ENCODE measurements at regions not wholly inside any gene's neighbourhood (a gene's known extent, or its start where the extent isn't known, plus 50 kb on each side); places are given as distances from the start of the nearest gene placed in this dataset.

GRCh38 chr7:131225619-131226513 is 101.8 kb upstream of the MKLN1 start:
- no peak for DNase-seq (ENCODE audit: low read depth)

DNA sequence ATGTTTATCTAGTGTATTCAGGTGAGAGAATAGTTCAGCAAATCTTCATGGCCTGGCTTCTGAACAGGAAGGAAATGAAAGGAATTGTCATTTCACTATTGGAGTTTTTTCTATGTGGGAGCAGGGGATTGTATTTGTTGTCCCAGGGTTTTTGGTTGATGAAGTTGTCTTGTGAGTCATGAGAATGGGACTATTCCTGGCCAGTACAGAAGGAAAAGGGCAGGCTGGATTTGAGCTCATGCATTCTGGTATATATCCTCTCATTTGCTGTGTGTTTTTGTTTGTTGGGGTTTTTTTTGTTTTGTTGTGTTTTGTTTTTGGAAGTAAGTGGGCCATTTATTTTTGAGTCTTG is 101.2 kb upstream of the MKLN1 start:
- DNase-seq (ENCODE audit: low read depth): no peak

DNA sequence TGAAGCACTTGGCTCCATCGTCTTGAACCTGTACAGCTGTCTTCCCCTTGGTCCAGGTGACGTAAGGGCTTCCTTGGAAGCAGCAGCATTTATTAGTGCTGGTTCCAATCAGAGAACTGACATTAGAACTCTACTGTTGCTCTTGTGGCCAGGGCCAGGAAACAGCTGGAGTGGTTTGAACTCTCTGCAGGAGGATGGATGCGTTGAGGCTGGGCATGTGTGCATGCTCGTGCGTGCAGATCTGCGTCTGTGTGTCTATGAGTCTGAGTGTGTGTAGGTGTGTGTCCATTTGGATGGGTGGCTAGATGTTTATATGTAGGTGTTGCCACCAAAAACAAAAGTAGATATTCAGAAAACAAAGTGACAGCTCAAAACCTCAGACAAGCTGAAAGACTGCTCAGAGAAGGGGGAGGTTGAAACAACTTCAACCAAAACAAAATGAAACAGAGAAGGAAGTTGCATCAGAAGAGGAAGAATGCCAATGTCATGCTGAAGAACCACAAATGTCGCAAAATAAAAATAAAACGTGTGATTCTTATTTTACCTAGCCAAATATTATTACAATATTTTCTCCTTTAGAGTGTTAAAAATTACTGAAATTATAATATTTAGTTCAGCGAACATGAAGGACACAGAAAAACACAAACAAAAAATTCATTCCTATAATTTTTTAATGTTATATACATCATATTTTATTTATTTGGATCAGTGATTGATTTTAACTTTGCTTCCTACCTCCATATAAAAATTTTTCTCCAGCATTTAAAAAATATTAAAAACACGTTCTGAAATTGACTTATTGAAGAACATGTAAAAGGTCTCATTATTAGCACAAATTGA is 96.1 kb upstream of the MKLN1 start:
- DNase-seq (ENCODE audit: low read depth): peak; percentile 36

GRCh38 chr7:131232768-131233167 is 94.9 kb upstream of the MKLN1 start:
- no peak for DNase-seq (ENCODE audit: low read depth)

DNA sequence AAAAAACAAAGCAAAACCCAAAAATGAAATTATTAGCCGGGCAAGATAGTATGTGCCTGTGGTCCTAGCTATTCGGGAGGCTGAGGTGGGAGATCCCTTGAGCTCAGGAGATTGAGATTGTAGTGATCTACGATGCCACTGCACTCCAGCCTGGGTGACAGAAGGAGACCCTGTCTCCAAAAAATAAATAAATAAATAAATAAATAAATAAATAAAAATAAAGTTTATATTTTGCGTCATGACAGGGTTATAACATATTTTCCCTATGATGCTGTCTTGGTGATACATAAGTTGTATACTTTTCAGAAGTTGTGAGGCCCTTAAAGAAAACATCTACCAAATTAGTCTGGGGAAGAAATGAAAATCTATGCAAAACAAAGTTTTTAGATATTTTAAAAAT is 94.5 kb upstream of the MKLN1 start:
- DNase-seq (ENCODE audit: low read depth): no peak

- DNase-seq (ENCODE audit: low read depth): no peak
Observed at GRCh38 chr7:131234719-131235488, 92.8 kb upstream of the MKLN1 start.

DNA sequence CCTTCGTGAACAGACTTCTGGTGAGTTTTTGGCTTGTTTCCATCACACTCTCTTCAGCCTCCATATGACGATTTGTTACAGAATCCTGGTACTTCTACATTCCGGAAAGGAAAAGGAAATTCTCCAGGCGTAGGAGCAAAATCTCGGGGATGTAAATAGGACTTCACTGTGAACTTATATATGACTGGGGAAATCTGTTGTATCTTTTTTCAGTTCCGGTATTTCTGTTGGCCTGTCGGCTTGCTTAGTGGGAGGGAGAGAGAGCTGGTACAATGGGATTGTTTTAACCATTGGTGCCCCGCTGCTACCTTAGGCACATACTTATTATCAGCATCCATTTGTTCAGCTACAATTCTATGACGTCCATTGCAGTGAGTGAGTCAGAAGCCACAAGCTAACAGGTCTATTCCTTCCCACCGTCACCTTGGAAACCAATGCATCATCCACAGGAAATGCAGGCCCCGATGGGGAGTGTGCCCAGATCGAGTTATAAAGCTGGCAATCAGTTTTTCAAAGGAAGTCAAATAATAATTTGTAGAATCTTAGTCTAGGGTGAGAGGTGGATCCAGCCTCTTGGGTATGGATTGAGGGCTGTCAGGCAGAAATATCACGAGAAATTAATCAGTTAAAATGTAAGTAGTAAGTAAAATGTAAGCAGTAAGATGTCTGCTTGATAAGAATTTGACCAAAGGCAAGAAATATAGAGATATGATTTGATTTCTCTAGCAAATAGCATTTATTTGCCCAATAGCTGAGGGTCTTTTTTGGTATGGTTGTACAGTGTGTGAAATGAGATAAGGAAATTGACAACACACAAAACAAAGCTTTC is 92.0 kb upstream of the MKLN1 start:
- DNase-seq (ENCODE audit: low read depth): peak; percentile 49

DNA sequence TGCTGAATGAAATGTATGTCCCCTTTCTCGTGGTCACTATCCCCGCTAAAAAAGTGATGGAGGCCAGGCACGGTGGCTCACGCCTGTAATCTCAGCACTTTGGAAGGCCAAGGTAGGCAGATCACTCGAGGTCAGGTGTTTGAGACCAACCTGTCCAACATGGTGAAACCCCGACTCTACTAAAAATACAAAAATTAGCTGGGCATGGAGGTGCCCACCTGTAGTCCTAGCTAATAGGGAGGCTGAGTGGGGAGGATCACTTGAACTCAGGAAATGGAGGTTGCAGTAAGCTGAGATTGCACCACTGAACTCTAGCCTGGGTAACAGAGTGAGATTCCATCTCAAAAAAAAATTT is 91.4 kb upstream of the MKLN1 start:
- no peak for DNase-seq (ENCODE audit: low read depth)

DNA sequence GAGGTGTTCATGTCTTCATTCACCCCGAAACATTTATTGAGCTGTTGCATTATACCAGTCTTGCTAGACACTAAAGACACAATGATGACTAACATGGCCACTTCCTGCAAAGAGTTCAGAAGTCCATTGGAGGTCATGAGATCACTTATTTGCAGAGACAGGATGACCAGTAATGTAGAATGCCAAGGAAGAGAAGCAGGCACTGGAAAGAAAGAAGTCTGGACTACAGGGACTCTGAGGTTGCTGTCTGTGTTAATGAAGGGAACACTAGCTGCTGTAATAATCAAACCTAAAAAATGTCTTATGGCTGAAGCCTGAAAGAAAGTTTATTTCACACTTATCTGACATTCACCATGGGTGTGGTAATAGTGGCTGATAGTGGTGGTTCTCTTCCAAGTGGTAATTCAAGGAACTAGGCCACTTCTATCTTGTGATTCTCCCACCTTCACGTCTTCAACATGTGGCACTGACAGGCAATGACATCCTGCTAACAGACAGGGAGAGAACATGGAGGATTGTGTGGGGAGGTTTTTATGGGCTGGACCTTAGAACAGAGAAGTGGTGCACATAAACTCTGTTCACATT is 89.2 kb upstream of the MKLN1 start:
- DNase-seq (ENCODE audit: low read depth): no peak

DNA sequence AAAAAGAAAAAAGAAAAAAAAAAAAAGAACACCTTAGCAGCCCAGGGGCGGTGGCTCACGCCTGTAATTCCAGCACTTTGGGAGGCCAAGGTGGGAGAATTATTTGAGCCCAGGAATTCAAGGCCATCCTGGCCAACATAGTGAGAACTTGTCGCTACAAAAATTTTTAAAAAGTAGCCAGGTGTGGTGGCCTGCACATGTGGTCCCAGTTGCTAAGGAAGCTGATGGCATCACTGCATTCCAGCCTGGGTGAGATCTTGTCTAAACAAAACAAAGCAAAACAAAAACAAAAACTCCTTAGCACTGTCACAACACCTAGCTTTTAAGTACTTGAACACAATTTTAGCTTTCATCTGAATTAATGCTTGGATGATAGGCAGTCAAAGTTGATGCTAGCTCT is 86.3 kb upstream of the MKLN1 start:
- no peak for DNase-seq (ENCODE audit: low read depth)

DNA sequence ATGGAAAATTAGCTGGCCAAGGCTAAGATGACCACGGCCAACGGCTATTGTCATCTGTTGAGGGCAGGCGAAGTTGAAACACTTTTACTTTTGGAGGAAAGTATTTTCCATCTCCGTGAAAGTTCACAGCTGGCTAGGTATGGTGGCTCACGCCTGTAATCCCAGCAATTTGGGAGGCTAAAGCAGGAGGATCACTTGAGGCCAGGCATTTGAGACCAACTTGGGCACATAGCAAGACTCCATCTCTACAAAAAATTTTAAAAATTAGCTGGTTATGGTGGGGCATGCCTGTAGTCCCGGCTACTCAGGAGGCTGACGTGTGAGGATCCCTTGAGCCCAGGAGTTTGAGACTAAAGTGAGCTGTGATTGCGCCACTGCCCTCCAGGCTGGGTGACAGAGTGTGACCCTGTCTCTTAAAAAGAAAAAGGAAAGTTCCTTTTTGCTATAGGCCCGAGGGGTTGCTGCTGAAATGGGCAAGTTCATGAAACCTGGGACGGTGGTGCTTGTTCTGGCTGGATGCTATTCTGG is 85.5 kb upstream of the MKLN1 start:
- no peak for DNase-seq (ENCODE audit: low read depth)

DNA sequence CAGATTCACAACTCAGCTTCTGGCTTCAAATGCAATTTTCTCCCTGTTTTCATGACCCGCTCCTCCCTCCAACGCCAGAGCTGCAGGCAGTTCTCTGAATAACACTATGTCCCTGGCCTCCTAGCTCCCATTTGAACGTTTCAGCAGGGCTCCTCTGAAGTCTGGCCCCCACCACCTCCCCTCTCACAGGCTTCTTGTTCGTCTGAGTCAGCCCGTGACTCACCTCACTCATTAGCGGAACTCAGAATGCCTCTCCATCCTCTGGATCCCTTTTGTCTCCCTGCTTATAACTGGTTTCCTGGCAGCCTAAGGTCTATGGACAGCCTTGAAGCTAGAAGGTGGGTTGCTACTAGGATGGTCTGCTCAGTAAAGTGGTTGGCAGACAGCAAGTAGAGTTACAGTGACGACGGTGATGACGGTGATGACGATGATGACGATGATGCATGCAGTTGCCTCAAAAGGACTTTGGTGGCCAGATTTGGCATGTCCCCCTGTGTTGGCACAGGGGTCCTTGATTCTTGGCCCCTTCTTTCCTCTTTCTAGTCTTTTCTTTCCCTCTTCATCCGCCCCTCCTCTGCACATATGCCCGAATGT is 83.3 kb upstream of the MKLN1 start:
- no peak for DNase-seq (ENCODE audit: low read depth)

GRCh38 chr7:131249003-131249402 is 78.7 kb upstream of the MKLN1 start:
- DNase-seq (ENCODE audit: low read depth): no peak

- no peak for DNase-seq (ENCODE audit: low read depth)
Observed at GRCh38 chr7:131249483-131249882, 78.2 kb upstream of the MKLN1 start.

- no peak for DNase-seq (ENCODE audit: low read depth)
Observed at GRCh38 chr7:131250331-131250730, 77.3 kb upstream of the MKLN1 start.

- DNase-seq (ENCODE audit: low read depth): no peak
Observed at GRCh38 chr7:131251371-131251770, 76.3 kb upstream of the MKLN1 start.

- no peak for DNase-seq (ENCODE audit: low read depth)
Observed at GRCh38 chr7:131252976-131253375, 74.7 kb upstream of the MKLN1 start.

DNA sequence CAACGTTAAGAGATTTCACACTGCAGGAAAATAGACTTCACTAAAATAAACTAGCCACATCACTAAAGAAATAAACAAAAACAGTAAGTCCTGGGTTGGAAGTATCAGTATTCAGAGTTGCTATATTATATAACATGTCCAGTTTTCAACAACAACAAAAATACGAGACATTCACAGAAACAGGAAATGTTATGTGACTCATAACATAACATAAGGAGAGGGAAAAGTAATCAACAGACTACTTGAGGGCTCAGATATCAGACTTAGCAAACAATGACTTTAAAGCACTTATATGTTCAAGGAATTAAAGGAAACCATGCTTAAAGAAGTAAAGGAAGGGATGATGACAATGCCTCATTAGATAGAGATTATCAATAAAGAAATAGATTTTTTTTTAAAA is 73.5 kb upstream of the MKLN1 start:
- DNase-seq (ENCODE audit: low read depth): no peak

DNA sequence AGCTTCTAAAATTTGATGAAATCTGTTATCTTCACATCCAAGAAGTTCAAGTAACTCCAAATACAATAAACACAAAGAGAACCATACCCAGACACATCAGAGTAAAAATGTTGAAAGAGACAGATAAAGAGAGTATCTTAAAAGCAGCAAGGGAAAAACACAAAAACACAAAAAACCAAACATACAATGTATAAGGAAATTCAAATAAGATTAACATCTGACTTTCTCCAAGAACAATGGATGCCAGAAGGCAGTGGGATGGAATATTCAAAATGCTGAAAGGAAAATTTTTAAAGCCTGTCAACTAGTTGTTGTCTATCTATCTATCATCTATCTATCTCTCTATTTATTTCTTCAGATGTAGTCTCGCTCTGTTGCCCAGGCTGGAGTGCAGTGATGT is 72.4 kb upstream of the MKLN1 start:
- DNase-seq (ENCODE audit: low read depth): no peak

- DNase-seq (ENCODE audit: low read depth): no peak
Observed at GRCh38 chr7:131261476-131261994, 66.1 kb upstream of the MKLN1 start.

All from stimulated activated CD8-positive, alpha-beta memory T cell treated with anti-CD3 and anti-CD28 coated beads, Interleukin-12 subunit alpha, Interleukin-12 subunit beta, amount 100 ng/mL, for 4 hours (primary cell).